Activated naive CD4-positive, alpha-beta T cell treated with anti-CD3 and anti-CD28 coated beads for 36 hours (primary cell): ENCODE measurements at regions not wholly inside any gene's neighbourhood (a gene's known extent, or its start where the extent isn't known, plus 50 kb on each side); places are given as distances from the start of the nearest gene placed in this dataset.

Source experiments
- CTCF ChIA-PET: fragments of 350-600 bp; sonication (Branson Sonifier 250); formaldehyde crosslinking; loops from one replicate; lab custom pipeline; 2021; ENCODE audit warnings: antibody characterized with exemption; lab: Charles Lee
- DNase-seq: peaks from one replicate; pipeline ENCODE4 v3.0.0-alpha.2; 2020
- H3K27ac Mint-ChIP-seq: one replicate; pipeline ENCODE4 v1.8.0; 2021; ENCODE audit warnings: mild to moderate bottlenecking, mixed read lengths
- H3K27me3 Mint-ChIP-seq: one replicate; pipeline ENCODE4 v1.8.0; 2021; ENCODE audit warnings: low read depth, mixed read lengths
- H3K36me3 Mint-ChIP-seq: one replicate; pipeline ENCODE4 v1.8.0; 2021; ENCODE audit warnings: low read depth, mixed read lengths
- H3K4me1 Mint-ChIP-seq: one replicate; pipeline ENCODE4 v1.8.0; 2021; ENCODE audit warnings: low read depth, mixed read lengths
- H3K4me3 Mint-ChIP-seq: one replicate; pipeline ENCODE4 v1.8.0; 2021; ENCODE audit warnings: mild to moderate bottlenecking, moderate library complexity, mixed read lengths
- H3K9me3 Mint-ChIP-seq: one replicate; pipeline ENCODE4 v1.8.0; 2021; ENCODE audit warnings: mixed read lengths
- intact Hi-C: fragments of 100-400 bp; cut with micrococcal nuclease; formaldehyde crosslinking; loops from one replicate; pipeline ENCODE4 v1.15.1; 2023

DNA sequence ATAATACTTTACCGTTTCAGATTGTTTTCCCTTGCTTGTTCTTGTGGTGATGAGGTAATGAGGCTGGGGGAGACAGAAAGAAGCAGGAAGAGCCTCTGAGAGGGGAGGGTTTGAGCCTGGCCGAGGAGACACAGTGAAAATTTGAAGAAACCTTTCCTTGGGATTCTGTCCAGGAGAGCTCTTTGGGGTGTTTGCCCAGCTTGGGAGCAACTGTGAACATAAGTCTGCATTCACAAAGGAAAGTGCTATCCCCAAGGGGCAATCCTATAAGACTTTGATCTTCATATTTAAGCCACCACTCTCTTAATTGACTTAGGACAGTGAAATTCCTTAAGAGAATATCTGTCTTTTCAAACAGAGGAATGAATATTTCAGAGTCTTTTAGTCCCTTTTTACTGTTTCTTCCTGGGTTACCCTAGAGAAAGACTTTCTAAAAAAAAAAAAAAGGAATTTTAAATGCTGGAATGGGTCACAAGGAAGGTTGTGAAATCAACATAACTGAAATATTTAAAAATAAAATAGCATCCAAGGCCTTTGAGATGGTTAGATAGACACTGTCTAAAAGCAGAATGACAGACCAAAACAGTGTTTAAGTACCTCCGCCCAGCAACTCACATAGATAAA lies 52.5 kb upstream of the STAM2 start:
- intact Hi-C loops: no loop called here
- no peak overlapping the region for H3K4me3 Mint-ChIP-seq
- no peaks in the 10 kb centered on the region for H3K36me3 Mint-ChIP-seq
- no peak overlapping the region for H3K27ac Mint-ChIP-seq
- no peak for DNase-seq
- CTCF ChIA-PET: no interaction called here
- peaks cover 3% of the 10 kb centered on the region for H3K27me3 Mint-ChIP-seq
- H3K9me3 Mint-ChIP-seq: no peaks in the 10 kb centered on the region
- H3K4me1 Mint-ChIP-seq: no peaks in the 10 kb centered on the region

DNA sequence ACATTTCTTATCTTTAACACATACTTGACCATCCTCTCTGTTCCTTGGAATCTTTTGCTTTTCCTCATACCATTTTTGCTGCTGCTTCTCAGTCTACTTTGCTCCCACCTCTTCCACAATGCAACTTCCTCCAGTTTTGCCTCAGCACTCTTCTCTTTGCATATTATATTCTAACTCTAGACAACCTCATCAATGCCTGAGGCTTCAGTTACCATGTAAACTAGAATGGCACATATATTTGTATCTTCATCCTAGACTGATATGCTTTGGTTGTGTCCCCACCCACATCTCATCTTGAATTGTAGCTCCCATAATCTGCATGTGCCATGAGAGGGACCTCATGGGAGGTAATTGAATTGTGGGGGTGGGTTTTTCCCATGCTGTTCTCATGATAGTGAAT lies 55.9 kb upstream of the STAM2 start:
- H3K27ac Mint-ChIP-seq: no peak overlapping the region
- no peaks in the 10 kb centered on the region for H3K9me3 Mint-ChIP-seq
- no peaks in the 10 kb centered on the region for H3K27me3 Mint-ChIP-seq
- H3K4me3 Mint-ChIP-seq: no peak overlapping the region
- no peak for DNase-seq
- CTCF ChIA-PET: no interaction called here
- no peaks in the 10 kb centered on the region for H3K36me3 Mint-ChIP-seq
- H3K4me1 Mint-ChIP-seq: no peaks in the 10 kb centered on the region
- intact Hi-C loops: no loop called here

DNA sequence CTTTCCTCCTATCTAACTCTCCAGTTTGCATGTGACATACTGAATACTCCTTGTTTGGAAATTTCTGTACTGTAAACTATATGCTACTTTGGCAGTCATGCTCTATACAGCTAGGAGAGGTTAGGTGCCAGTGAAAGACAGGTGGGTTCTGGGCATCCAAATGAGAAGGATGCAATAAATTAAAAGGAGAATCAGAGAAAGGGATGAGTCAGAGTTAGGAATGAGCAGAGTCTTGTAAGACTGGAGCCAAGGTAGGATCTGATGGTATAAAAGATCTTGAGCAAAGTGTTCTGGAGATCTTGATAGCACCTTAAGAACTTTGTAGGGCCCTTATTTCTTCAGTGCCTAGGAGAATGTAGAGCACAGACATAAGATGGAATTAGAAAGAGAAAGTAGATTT lies 58.7 kb upstream of the STAM2 start:
- no peaks in the 10 kb centered on the region for H3K27me3 Mint-ChIP-seq
- intact Hi-C loops: no loop called here
- H3K4me1 Mint-ChIP-seq: no peaks in the 10 kb centered on the region
- H3K9me3 Mint-ChIP-seq: no peaks in the 10 kb centered on the region
- H3K36me3 Mint-ChIP-seq: no peaks in the 10 kb centered on the region
- H3K4me3 Mint-ChIP-seq: no peak overlapping the region
- no peak for DNase-seq
- no peak overlapping the region for H3K27ac Mint-ChIP-seq
- CTCF ChIA-PET: no interaction called here

DNA sequence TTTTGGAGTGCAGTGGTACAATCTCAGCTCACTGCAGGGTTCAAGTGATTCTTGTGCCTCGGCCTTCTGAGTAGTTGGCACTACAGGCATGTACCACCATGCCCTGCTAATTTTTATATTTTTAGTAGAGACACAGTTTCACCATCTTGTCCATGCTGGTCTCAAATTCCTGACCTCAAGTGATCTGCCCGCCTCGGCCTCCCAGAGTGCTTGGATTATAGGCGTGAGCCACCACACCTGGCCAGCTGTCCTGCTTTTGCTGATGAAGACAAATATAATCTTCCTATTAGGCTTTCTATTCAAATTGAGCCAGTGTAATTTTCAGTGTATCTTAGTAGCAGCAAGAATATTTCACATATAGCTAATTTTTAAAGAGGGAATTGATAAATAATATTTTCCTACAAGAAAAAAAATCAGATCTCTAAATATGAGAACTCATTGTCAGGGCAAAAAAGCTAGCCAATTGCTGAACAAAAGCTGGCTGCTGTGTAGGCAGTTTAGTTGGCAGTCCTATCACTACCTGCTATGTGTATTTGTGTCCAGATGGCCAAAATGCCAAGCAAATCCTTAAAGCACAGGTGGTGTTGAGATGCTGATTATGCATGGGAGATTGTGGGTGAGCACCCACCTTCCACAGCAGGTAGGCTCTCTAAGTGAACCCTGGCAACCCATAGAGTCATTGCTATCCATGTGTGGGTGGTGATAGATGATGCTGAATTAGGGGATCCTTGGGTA lies 60.8 kb upstream of the STAM2 start:
- intact Hi-C loops: no loop called here
- H3K4me3 Mint-ChIP-seq: no peak overlapping the region
- no peaks in the 10 kb centered on the region for H3K36me3 Mint-ChIP-seq
- DNase-seq: no peak
- no peaks in the 10 kb centered on the region for H3K4me1 Mint-ChIP-seq
- no peaks in the 10 kb centered on the region for H3K27me3 Mint-ChIP-seq
- H3K27ac Mint-ChIP-seq: no peak overlapping the region
- H3K9me3 Mint-ChIP-seq: peaks cover 9% of the 10 kb centered on the region
- CTCF ChIA-PET: no interaction called here

DNA sequence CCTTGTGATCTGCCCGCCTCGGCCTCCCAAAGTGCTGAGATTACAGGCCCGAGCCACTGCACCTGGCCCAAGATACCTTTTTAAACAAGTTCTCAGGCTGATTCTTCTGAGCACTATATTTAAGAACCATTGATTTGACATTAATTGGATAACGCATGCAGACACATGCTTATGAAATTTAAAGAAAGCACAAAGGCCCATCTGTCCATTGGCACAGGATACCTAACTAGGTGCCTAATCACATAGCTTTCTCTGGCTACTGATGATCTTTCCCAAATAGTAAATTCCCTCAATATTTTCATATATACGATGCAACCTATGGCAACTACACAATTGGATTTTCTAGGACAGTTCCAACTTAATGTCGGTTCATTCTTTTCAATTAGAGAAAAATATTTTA lies 62.5 kb upstream of the STAM2 start:
- no peak overlapping the region for H3K4me3 Mint-ChIP-seq
- no peak overlapping the region for H3K27ac Mint-ChIP-seq
- no peak for DNase-seq
- intact Hi-C loops: no loop called here
- peaks cover 9% of the 10 kb centered on the region for H3K9me3 Mint-ChIP-seq
- no peaks in the 10 kb centered on the region for H3K4me1 Mint-ChIP-seq
- no peaks in the 10 kb centered on the region for H3K27me3 Mint-ChIP-seq
- CTCF ChIA-PET: no interaction called here
- H3K36me3 Mint-ChIP-seq: no peaks in the 10 kb centered on the region

DNA sequence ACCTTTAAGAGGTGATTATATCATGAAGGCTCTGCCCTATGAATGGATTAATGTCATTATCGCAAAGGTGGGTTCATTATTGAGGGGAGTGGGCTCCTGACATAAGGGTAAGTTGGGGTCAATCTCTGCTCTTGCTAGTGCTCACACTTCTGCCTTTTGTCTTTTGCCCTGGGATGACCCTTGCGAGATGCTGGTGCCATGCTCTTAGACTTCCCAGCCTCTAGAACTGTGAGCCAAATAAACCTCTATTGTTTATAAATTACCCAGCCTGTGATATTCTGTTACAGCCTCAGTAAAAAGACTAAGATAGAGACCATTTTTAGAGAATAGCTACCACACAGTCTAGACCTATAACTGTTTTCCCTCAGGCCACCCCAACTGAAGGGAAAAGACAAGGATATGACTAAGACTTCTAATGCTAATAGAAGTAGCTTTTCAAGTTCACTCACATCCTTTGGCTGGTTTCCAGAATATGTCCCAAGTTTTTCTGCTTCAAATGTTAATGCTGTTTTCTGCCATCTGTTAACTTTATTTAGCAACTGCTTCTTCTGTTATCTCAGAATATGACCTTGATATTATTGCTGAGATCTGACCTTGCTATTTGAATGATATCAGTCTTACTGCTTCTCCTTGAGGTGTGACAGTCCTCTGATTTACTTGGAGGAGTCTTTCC lies 65.1 kb upstream of the STAM2 start:
- peaks cover 9% of the 10 kb centered on the region for H3K9me3 Mint-ChIP-seq
- no peaks in the 10 kb centered on the region for H3K4me1 Mint-ChIP-seq
- peaks cover 4% of the 10 kb centered on the region for H3K27me3 Mint-ChIP-seq
- CTCF ChIA-PET: no interaction called here
- no peak for DNase-seq
- no peaks in the 10 kb centered on the region for H3K36me3 Mint-ChIP-seq
- no peak overlapping the region for H3K4me3 Mint-ChIP-seq
- intact Hi-C loops: no loop called here
- no peak overlapping the region for H3K27ac Mint-ChIP-seq

DNA sequence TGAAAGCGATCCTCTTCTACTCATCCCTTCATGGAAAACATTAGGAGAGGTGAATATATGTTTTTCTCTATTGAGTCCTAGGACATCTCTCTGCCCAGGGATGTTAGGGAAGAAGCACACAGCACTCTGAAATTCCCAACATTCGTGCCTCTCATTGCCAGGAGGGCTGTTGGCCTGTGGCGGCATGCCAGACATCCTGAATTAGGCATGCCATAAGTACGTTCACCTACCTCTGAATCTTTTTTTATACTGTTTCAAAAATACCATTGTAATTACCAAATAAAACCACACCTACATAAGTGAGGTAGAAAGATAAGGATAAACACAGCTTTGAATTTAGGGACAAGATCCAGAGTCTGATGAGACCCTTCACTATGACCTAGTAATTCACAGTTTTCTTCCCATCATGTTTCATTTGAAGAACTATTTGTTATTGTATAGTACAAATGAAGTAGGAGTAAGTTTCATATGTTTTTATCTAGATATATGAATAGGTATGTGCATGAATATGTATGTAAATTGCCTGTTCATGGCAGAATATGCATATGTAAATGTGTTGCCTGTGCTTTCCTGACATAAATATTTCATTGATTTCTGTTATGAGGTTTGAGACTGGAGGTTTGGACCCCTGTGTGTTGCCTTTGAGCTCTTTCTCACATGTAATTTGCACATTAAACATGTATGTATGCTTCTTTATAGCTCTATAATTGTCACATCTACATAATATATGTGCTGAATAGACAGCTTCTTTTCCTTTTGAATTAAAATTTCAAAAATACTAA lies 66.6 kb upstream of the STAM2 start:
- H3K9me3 Mint-ChIP-seq: peaks cover 9% of the 10 kb centered on the region
- no peaks in the 10 kb centered on the region for H3K36me3 Mint-ChIP-seq
- H3K27me3 Mint-ChIP-seq: peaks cover 8% of the 10 kb centered on the region
- H3K27ac Mint-ChIP-seq: no peak overlapping the region
- DNase-seq: no peak
- H3K4me3 Mint-ChIP-seq: no peak overlapping the region
- intact Hi-C loops: no loop called here
- CTCF ChIA-PET: no interaction called here
- H3K4me1 Mint-ChIP-seq: no peaks in the 10 kb centered on the region

DNA sequence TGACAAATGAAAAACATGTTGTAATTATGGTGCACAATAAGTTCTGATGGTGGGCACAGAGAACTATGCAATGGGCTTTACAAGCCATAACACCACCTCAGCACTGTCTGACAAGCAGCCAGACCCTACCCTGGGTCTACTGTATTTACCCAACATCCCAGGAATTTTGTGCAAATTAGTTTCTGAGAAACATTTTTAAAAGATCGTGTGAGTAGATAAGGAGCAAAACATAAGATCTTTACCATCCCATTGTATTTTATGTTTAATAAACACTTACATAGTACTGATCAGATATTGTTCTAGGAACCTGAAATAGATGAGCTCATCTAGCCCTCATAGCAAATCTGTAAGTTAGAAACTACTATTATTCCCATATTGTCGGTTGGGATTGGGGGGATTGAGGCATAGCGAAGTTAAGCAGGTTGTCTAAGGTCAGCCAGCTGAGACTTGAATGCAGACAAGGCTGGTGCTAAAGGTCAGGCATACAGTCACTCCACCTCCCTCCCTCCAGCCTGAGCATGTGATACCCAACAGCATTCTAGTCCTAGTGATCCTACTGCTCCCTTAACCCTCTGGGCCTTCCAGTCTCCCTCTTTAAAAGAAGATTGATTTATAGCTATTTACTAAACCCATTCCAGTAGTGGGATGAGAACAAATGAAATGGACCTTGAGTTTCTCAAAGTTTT lies 67.4 kb upstream of the STAM2 start:
- Mint-ChIP-seq H3K4me1 (no peaks in the 10 kb centered on the region), H3K4me3 (no peak overlapping the region), H3K36me3 (no peaks in the 10 kb centered on the region), H3K27me3 (peaks cover 11% of the 10 kb centered on the region), H3K27ac (no peak overlapping the region), H3K9me3 (peaks cover 9% of the 10 kb centered on the region)
- intact Hi-C loops: no loop called here
- CTCF ChIA-PET: no interaction called here
- no peak for DNase-seq

DNA sequence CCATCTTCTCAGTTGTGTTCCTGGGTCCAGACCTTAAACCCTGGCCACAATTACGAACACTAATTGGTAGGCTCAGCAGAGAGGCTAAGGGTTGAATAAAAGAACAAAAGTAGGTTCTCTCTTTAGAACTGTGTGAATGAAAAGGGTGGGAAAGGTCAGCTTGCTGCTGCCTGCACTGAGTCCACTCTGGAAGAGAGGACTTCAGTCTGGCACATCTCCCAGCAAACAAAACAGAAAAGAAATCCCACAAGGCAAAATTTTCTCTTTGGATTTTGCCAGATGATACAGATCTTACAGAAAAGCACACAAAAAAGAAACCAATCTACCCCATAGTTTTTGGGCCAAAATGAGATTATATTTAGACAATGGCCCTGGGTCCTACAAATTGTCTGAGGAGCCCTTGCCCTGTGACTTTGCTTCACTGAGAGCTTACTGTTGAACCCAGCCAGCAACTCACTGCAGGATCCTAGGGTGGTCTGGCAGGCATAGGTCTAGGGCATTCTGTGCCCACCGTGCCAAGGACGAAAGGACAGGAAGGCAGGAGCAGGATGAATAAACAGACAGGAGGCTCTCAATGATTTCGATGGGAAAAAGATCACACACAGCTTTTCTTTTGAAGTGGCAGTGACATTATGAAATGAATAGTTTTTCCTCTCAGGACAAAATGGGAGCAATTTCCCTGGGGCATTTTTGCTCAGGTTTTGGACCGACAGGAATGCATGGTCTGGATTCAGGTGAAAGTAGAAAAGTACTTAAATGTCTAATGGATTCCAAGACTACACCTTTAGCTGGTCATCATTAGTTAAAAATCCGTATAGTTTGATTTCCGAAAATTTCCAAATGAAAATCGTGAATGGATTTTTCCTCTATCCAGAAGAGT lies 68.4 kb upstream of the STAM2 start:
- CTCF ChIA-PET: no interaction called here
- intact Hi-C loops: no loop called here

DNA sequence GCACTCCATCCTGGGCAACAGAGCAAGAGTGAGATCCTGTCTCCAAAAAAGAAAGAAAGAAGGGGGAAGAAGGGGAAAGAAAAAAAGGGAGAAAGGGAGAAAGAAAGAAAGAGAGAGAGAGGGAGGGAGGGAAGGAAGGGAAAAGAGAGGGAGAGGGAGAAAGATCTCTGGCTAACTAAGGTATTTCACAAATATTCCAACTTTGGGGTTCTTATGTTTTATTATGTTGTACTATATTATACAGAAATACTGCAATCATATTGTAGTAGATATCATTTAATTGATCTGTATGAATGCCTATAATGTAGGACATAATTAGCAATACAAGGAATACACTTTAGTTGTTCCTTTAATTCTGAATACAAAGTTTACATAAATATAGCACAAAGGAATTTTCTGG lies 70.1 kb upstream of the STAM2 start:
- CTCF ChIA-PET: interaction anchor here (0.6 kb wide), 1 partner anchor 208 kb away, joined by 3 read pairs; no protein-coding TSS in a partner anchor
- peaks cover 22% of the 10 kb centered on the region for H3K27me3 Mint-ChIP-seq
- no peaks in the 10 kb centered on the region for H3K36me3 Mint-ChIP-seq
- intact Hi-C loops: no loop called here
- no peak overlapping the region for H3K27ac Mint-ChIP-seq
- no peak for DNase-seq
- H3K4me1 Mint-ChIP-seq: no peaks in the 10 kb centered on the region
- no peak overlapping the region for H3K4me3 Mint-ChIP-seq
- H3K9me3 Mint-ChIP-seq: peaks cover under 1% of the 10 kb centered on the region

More for the DNA sequence above, 68.4 kb upstream of the STAM2 start:
- H3K4me1 Mint-ChIP-seq: no peaks in the 10 kb centered on the region
- no peak overlapping the region for H3K27ac Mint-ChIP-seq
- H3K4me3 Mint-ChIP-seq: no peak overlapping the region
- H3K27me3 Mint-ChIP-seq: peaks cover 14% of the 10 kb centered on the region
- no peak for DNase-seq
- H3K36me3 Mint-ChIP-seq: no peaks in the 10 kb centered on the region
- H3K9me3 Mint-ChIP-seq: peaks cover 9% of the 10 kb centered on the region

DNA sequence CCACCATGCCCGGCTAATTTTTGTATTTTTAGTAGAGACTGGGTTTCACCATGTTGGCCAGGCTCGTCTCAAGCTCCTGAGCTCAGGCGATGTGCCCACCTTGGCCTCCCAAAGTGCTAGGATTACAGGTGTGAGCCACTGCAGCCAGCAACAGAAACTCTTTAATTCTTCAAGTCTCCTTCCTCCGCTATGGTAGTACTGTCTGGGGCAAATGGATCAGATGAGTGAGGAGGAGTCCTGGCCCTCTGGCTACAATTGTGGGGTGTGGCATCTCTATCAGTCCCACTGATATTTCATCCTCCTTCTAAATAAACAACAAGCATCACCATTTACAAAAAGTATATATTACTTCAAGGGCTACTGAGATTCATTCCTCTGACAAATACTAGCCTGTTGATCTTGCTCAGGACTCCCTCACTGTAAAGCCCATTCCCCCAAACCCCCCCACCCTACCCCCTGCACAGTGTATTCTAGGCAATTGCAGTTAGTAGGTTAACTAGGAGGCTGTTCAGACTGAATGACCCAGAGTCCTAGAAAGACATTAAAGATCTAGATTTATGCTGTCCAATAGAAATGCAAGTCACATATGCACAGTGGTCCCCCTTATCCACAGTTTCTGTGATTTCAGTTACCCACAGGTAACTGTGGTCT lies 71.2 kb upstream of the STAM2 start:
- peaks cover 22% of the 10 kb centered on the region for H3K27me3 Mint-ChIP-seq
- no peaks in the 10 kb centered on the region for H3K4me1 Mint-ChIP-seq
- intact Hi-C loops: no loop called here
- H3K9me3 Mint-ChIP-seq: no peaks in the 10 kb centered on the region
- CTCF ChIA-PET: interaction anchor here (0.6 kb wide), 1 partner anchor 1383 kb away, joined by 3 read pairs; no protein-coding TSS in a partner anchor
- DNase-seq: no peak
- no peak overlapping the region for H3K4me3 Mint-ChIP-seq
- no peak overlapping the region for H3K27ac Mint-ChIP-seq
- no peaks in the 10 kb centered on the region for H3K36me3 Mint-ChIP-seq
